Activated naive CD4-positive, alpha-beta T cell treated with anti-CD3 and anti-CD28 coated beads for 36 hours (primary cell): ENCODE measurements at regions not wholly inside any gene's neighbourhood (a gene's known extent, or its start where the extent isn't known, plus 50 kb on each side); places are given as distances from the start of the nearest gene placed in this dataset.

Experiments
- CTCF ChIA-PET: fragments of 350-600 bp; sonication (Branson Sonifier 250); formaldehyde crosslinking; loops from one replicate; lab custom pipeline; 2021; ENCODE audit warnings: antibody characterized with exemption; lab: Charles Lee
- DNase-seq: peaks from one replicate; pipeline ENCODE4 v3.0.0-alpha.2; 2020
- H3K27ac Mint-ChIP-seq: one replicate; pipeline ENCODE4 v1.8.0; 2021; ENCODE audit warnings: mild to moderate bottlenecking, mixed read lengths
- H3K27me3 Mint-ChIP-seq: one replicate; pipeline ENCODE4 v1.8.0; 2021; ENCODE audit warnings: low read depth, mixed read lengths
- H3K36me3 Mint-ChIP-seq: one replicate; pipeline ENCODE4 v1.8.0; 2021; ENCODE audit warnings: low read depth, mixed read lengths
- H3K4me1 Mint-ChIP-seq: one replicate; pipeline ENCODE4 v1.8.0; 2021; ENCODE audit warnings: low read depth, mixed read lengths
- H3K4me3 Mint-ChIP-seq: one replicate; pipeline ENCODE4 v1.8.0; 2021; ENCODE audit warnings: mild to moderate bottlenecking, moderate library complexity, mixed read lengths
- H3K9me3 Mint-ChIP-seq: one replicate; pipeline ENCODE4 v1.8.0; 2021; ENCODE audit warnings: mixed read lengths
- intact Hi-C: fragments of 100-400 bp; cut with micrococcal nuclease; formaldehyde crosslinking; loops from one replicate; pipeline ENCODE4 v1.15.1; 2023

- Mint-ChIP-seq H3K27ac (no peak overlapping the region), H3K9me3 (peaks cover 13% of the 10 kb centered on the region), H3K4me1 (no peaks in the 10 kb centered on the region), H3K4me3 (no peak overlapping the region), H3K36me3 (no peaks in the 10 kb centered on the region), H3K27me3 (no peaks in the 10 kb centered on the region)
- intact Hi-C loops: no loop called here
- DNase-seq: no peak
- CTCF ChIA-PET: no interaction called here
Measured at GRCh38 chr3:20701641-20702040, 515.6 kb upstream of the SGO1 start.

- H3K4me3 Mint-ChIP-seq: no peak overlapping the region
- DNase-seq: no peak
- no peaks in the 10 kb centered on the region for H3K4me1 Mint-ChIP-seq
- CTCF ChIA-PET: no interaction called here
- H3K36me3 Mint-ChIP-seq: no peaks in the 10 kb centered on the region
- no peaks in the 10 kb centered on the region for H3K27me3 Mint-ChIP-seq
- H3K27ac Mint-ChIP-seq: no peak overlapping the region
- H3K9me3 Mint-ChIP-seq: peaks cover 10% of the 10 kb centered on the region
- intact Hi-C loops: no loop called here
Measured at GRCh38 chr3:20700714-20701113, 514.7 kb upstream of the SGO1 start.

- H3K36me3 Mint-ChIP-seq: no peaks in the 10 kb centered on the region
- intact Hi-C loops: no loop called here
- H3K27ac Mint-ChIP-seq: no peak overlapping the region
- DNase-seq: no peak
- peaks cover 7% of the 10 kb centered on the region for H3K9me3 Mint-ChIP-seq
- H3K27me3 Mint-ChIP-seq: no peaks in the 10 kb centered on the region
- no peaks in the 10 kb centered on the region for H3K4me1 Mint-ChIP-seq
- no peak overlapping the region for H3K4me3 Mint-ChIP-seq
- CTCF ChIA-PET: no interaction called here
Measured at GRCh38 chr3:20698896-20699295, 512.9 kb upstream of the SGO1 start.

DNA sequence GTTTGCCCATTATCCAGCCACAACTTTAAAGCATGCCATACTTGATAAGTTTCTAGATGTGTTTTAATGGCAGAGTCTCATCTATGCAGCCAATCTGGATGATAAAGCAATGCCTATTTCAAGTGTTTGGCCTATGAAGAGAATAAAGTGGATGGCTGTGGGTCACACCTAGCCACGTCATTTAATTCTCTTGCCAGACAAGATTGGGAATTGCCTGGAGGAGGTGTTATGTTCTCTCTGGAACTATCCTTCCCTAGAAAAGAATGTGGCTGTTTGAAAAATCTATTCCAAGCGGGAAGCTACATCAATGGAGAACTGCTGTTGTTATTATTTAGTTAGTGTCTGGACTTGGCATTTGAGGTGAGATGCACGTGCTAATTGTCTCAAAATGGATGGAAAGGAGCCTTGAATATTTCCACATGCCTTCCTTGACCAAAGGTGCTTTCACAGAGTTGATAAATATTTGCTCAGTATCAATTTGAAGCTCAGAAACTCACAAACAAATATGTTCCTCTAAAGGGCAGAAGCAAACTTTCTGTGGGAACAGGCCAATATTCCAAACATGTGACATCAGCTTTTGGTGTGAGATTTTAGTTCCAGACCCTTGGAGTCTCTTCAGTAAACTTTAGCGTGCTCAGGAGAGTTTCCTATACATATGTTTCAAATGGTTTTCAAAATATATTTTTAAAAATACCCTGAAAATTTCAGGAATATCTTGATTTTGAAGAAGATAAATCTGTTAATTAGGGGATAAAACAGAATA, 510.6 kb upstream of the SGO1 start:
- DNase-seq: no peak
- no peaks in the 10 kb centered on the region for H3K36me3 Mint-ChIP-seq
- H3K9me3 Mint-ChIP-seq: peaks cover 6% of the 10 kb centered on the region
- intact Hi-C loops: no loop called here
- no peak overlapping the region for H3K27ac Mint-ChIP-seq
- no peaks in the 10 kb centered on the region for H3K27me3 Mint-ChIP-seq
- no peak overlapping the region for H3K4me3 Mint-ChIP-seq
- H3K4me1 Mint-ChIP-seq: no peaks in the 10 kb centered on the region
- CTCF ChIA-PET: no interaction called here

GRCh38 chr3:20692675-20693074, 506.7 kb upstream of the SGO1 start:
- no peaks in the 10 kb centered on the region for H3K27me3 Mint-ChIP-seq
- no peaks in the 10 kb centered on the region for H3K36me3 Mint-ChIP-seq
- no peak overlapping the region for H3K27ac Mint-ChIP-seq
- no peak overlapping the region for H3K4me3 Mint-ChIP-seq
- peaks cover 8% of the 10 kb centered on the region for H3K9me3 Mint-ChIP-seq
- intact Hi-C loops: no loop called here
- DNase-seq: no peak
- CTCF ChIA-PET: no interaction called here
- H3K4me1 Mint-ChIP-seq: no peaks in the 10 kb centered on the region

- Mint-ChIP-seq H3K36me3 (no peaks in the 10 kb centered on the region), H3K4me3 (no peak overlapping the region), H3K27ac (no peak overlapping the region), H3K4me1 (no peaks in the 10 kb centered on the region), H3K27me3 (no peaks in the 10 kb centered on the region), H3K9me3 (peaks cover 45% of the 10 kb centered on the region)
- DNase-seq: no peak
- intact Hi-C loops: no loop called here
- CTCF ChIA-PET: no interaction called here
Measured at GRCh38 chr3:20683910-20684309, 497.9 kb upstream of the SGO1 start.

GRCh38 chr3:20682573-20682972, 496.6 kb upstream of the SGO1 start:
- H3K36me3 Mint-ChIP-seq: no peaks in the 10 kb centered on the region
- no peak overlapping the region for H3K4me3 Mint-ChIP-seq
- no peaks in the 10 kb centered on the region for H3K4me1 Mint-ChIP-seq
- no peak overlapping the region for H3K27ac Mint-ChIP-seq
- CTCF ChIA-PET: no interaction called here
- peaks cover 38% of the 10 kb centered on the region for H3K9me3 Mint-ChIP-seq
- DNase-seq: no peak
- intact Hi-C loops: no loop called here
- no peaks in the 10 kb centered on the region for H3K27me3 Mint-ChIP-seq

DNA sequence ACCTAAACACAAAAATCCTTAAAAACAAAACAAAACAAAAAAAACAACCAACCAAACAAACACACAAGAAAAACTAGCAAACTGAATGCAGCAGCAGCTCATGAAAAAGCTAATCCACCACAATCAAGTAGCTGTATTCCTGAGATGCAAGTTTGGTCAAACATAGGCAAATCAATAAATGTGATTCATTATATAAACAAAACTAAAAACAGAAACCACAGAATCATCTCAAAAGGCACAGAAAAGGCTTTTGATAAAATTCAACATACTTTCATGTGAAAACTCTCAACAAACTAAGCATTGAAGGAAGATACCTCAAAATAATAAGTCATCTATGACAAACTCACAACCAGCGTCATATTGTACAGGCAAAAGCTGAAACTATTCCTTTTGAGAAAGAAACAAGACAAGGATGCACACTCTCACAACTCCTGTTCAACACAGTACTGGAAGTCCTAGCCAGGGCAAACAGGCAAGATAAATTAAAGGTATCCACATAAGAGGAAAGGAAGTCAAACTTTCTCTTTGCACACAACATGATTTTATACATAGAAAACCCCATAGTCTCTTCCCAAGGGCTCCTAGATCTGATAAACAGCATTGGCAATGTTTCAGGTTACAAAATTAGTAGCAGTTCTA, 495.1 kb upstream of the SGO1 start:
- no peak overlapping the region for H3K4me3 Mint-ChIP-seq
- H3K27me3 Mint-ChIP-seq: no peaks in the 10 kb centered on the region
- intact Hi-C loops: no loop called here
- no peaks in the 10 kb centered on the region for H3K4me1 Mint-ChIP-seq
- no peak overlapping the region for H3K27ac Mint-ChIP-seq
- no peaks in the 10 kb centered on the region for H3K36me3 Mint-ChIP-seq
- DNase-seq: no peak
- H3K9me3 Mint-ChIP-seq: peaks cover 32% of the 10 kb centered on the region
- CTCF ChIA-PET: no interaction called here

DNA sequence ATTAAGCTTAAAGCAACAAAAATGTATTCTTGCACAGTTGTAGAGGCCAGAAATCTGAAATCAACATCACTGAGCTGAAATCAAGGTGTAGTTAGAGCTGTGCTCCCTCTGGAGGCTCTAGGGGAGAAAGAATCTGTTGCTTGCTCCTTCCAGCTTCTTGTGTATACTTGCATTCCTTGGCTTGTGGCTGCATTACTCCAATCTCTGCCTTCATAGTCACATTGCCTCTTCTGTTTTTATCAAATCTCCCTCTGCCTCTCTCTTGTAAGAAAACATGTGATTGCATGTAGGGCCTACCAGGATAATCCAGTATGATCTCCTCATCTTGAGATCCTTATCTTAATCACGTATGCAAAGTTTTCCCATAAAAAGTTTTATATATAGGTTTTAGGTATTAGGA, 487.9 kb upstream of the SGO1 start:
- no peak overlapping the region for H3K4me3 Mint-ChIP-seq
- no peaks in the 10 kb centered on the region for H3K4me1 Mint-ChIP-seq

DNA sequence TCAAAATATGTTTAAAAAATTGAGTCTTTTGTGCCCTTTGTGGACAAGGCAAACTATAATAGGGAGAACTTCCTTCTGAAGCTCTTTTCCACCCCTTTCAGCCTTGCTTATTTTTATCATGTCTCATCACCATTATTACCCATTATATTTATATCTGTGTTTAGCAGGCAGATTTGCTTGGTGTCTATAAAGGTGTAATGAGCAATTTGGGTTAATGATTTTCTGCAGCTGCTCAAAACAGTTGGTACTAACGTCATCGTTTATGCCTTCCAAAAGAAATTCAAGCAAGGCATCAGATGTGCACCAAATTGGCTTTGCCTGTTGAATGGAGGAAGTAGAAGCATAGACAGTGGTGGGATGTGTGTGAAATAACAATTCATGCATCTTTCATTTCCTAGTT, 483.7 kb upstream of the SGO1 start:
- CTCF ChIA-PET: no interaction called here
- H3K4me1 Mint-ChIP-seq: no peaks in the 10 kb centered on the region
- intact Hi-C loops: no loop called here
- peaks cover 6% of the 10 kb centered on the region for H3K9me3 Mint-ChIP-seq
- H3K27ac Mint-ChIP-seq: no peak overlapping the region
- DNase-seq: no peak
- H3K36me3 Mint-ChIP-seq: no peaks in the 10 kb centered on the region
- no peaks in the 10 kb centered on the region for H3K27me3 Mint-ChIP-seq
- H3K4me3 Mint-ChIP-seq: no peak overlapping the region

More for the DNA sequence above, 487.9 kb upstream of the SGO1 start:
- Mint-ChIP-seq H3K9me3 (peaks cover 3% of the 10 kb centered on the region), H3K36me3 (no peaks in the 10 kb centered on the region), H3K27me3 (no peaks in the 10 kb centered on the region), H3K27ac (no peak overlapping the region)
- no peak for DNase-seq
- intact Hi-C loops: no loop called here
- CTCF ChIA-PET: no interaction called here

DNA sequence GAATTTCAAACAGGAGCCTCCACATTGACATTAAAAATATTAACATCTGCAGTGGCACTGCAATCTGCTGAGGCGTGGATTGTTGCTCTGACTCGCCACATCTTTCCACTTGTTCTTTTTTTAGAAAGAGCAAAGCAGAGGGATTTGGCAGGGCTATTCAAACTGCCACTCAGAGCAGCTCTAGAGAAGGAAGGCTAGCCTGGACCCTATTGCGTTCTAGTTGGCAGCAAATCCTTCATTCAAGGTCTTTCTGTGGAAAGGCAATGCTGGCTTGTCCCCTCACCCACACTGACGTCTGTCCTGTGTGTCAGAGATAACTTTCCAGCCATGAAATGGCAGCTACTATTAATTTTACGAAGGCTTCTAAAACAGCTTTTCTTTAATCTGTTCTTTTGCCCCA, 483.2 kb upstream of the SGO1 start:
- Mint-ChIP-seq H3K4me3 (no peak overlapping the region), H3K9me3 (peaks cover 6% of the 10 kb centered on the region), H3K27me3 (no peaks in the 10 kb centered on the region), H3K36me3 (no peaks in the 10 kb centered on the region), H3K27ac (no peak overlapping the region), H3K4me1 (no peaks in the 10 kb centered on the region)
- intact Hi-C loops: no loop called here
- CTCF ChIA-PET: no interaction called here
- no peak for DNase-seq

DNA sequence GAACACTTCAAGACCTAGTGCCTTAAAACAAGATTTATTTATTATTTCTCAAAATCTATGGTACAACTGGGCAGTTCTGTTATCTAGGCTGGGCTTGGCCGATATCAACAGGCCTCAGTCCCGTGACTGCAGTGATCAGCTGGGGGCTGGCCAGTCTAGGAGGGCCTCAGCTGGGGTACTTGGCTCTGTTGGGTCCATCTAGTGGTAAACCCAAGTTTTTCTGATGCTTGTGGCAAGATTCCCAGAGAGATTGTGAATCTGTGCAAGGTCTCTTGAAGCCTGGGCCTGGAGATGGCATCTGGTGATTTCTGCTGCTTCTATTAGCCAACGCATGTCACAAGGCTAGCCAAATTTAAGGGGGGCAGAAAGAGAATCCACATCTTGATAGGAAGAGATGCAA, 482.4 kb upstream of the SGO1 start:
- H3K27me3 Mint-ChIP-seq: no peaks in the 10 kb centered on the region
- no peak overlapping the region for H3K4me3 Mint-ChIP-seq
- intact Hi-C loops: no loop called here
- H3K9me3 Mint-ChIP-seq: peaks cover 6% of the 10 kb centered on the region
- H3K27ac Mint-ChIP-seq: no peak overlapping the region
- H3K4me1 Mint-ChIP-seq: no peaks in the 10 kb centered on the region
- no peak for DNase-seq
- H3K36me3 Mint-ChIP-seq: no peaks in the 10 kb centered on the region
- CTCF ChIA-PET: no interaction called here

DNA sequence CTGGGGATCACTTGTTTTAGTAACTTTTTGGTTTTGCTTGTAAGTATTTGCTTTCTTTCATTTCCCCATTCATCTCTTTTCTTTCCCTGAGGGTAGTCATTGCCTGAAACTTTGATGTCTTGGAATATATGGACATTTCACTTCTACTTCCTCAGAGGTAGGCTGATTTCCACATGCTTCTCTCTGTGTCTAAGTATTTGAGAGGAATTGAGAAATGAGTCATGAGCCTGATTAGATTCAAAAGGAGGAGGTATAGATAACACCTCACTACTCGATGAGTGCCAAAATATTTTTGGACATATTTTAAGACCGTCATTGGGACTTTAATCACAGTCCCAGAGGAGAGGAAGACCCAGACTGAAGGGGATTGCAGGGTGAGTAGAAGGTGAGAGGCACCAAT, 480.1 kb upstream of the SGO1 start:
- Mint-ChIP-seq H3K9me3 (peaks cover 6% of the 10 kb centered on the region), H3K36me3 (no peaks in the 10 kb centered on the region), H3K4me3 (no peak overlapping the region), H3K27me3 (no peaks in the 10 kb centered on the region), H3K4me1 (no peaks in the 10 kb centered on the region), H3K27ac (no peak overlapping the region)
- CTCF ChIA-PET: no interaction called here
- no peak for DNase-seq
- intact Hi-C loops: no loop called here
